Stomach (tissue), 8 donors: ENCODE measurements at regions not wholly inside any gene's neighbourhood (a gene's known extent, or its start where the extent isn't known, plus 50 kb on each side); places are given as distances from the start of the nearest gene placed in this dataset.

Experiments
- DNase-seq, 2 donors: peaks; one replicate each; pipeline versions ENCODE4 v3.0.0 to v3.0.0-alpha.2; 2013 to 2019
- H3K27ac ChIP-seq, 5 donors: fragments of 200-600 bp in 4 of 5; sonication (generic) in 4 of 5; one replicate each; pipeline ENCODE4 v1.5.1; 2013 to 2019; ENCODE audit warnings: mild to moderate bottlenecking in 1 of 5, moderate library complexity in 1 of 5
- H3K27me3 ChIP-seq, 3 donors: fragments of 200-600 bp; sonication (generic); one replicate each; pipeline ENCODE4 v1.5.1; 2017 to 2019; ENCODE audit warnings: mixed run types in 1 of 3
- H3K36me3 ChIP-seq, 4 donors: fragments of 200-600 bp; sonication (generic); 1 replicate in 3 of 4; 2 replicates in 1 of 4; pipeline ENCODE4 v1.5.1; 2016 to 2019
- H3K4me1 ChIP-seq, 4 donors: fragments of 200-600 bp; sonication (generic); one replicate each; pipeline ENCODE4 v1.5.1; 2016 to 2019
- H3K4me3 ChIP-seq, 4 donors: fragments of 200-600 bp; sonication (generic) in 3 of 4; one replicate each; pipeline ENCODE4 v1.5.1; 2016 to 2019; ENCODE audit warnings: mild to moderate bottlenecking in 1 of 4
- H3K9me3 ChIP-seq, 4 donors: fragments of 200-600 bp; sonication (generic); one replicate each; pipeline ENCODE4 v1.5.1; 2016 to 2019
- CTCF ChIP-seq, 7 experiments: fragments of 450-650 bp in 4 of 7; fragments of 200-600 bp in 3 of 7; sonication (generic) in 3 of 7; IDR thresholded peaks; one replicate each; pipeline ENCODE4 v1.5.1; 2016 to 2019; ENCODE audit warnings: antibody characterized with exemption in 7 of 7, control low read depth in 2 of 7, mild to moderate bottlenecking in 1 of 7
- EP300 ChIP-seq: sonication (generic); formaldehyde crosslinking; IDR thresholded peaks from one replicate; pipeline ENCODE4 v1.6.1; 2017; ENCODE audit warnings: antibody characterized with exemption
- POLR2A ChIP-seq, 4 donors: fragments of 450-650 bp; IDR thresholded peaks; one replicate each; pipeline ENCODE4 v1.6.1; 2016; ENCODE audit warnings: antibody characterized with exemption in 4 of 4, control low read depth in 2 of 4, mild to moderate bottlenecking in 1 of 4, moderate library complexity in 1 of 4
- POLR2AphosphoS5 ChIP-seq, 3 donors: sonication (generic); formaldehyde crosslinking; IDR thresholded peaks; one replicate each; pipeline ENCODE4 v1.6.1; 2016; ENCODE audit warnings: antibody characterized with exemption in 3 of 3
- WGBS, 5 donors: extraction: QIAGEN DNeasy Blood & Tissue Kit in 3 of 5; methylation state at CpG; one replicate each; pipeline versions ENCODE4 v1.1.5 to v1.1.7; 2013 to 2018; 5-methylcytosine and 5-hydroxymethylcytosine counted together
- intact Hi-C: fragments of 100-400 bp; cut with DNase I; formaldehyde crosslinking; loops from one replicate; pipeline ENCODE4 v1.15.1; 2023; ENCODE audit warnings: low total_unique reads
- donor health status: healthy with polysubstance abuse.
- donor health status: Bipolar disorder and iron deficiency.
- donor health status: healthy.

GRCh38 chr11:116281173-116282160, 491.3 kb downstream of the BUD13 start:
- no peak for DNase-seq
- Histone ChIP-seq H3K9me3 (no peaks in the 10 kb centered on the region), H3K27me3 (peaks cover 0 to 8% (median 6%) of the 10 kb centered on the region in 3 donors), H3K36me3 (no peaks in the 10 kb centered on the region), H3K27ac (no peak overlapping the region), H3K4me3 (no peak overlapping the region), H3K4me1 (peaks cover 2 to 5% (median 4%) of the 10 kb centered on the region in 4 donors)
- WGBS, 5 donors, result 76 to 82% (median 80%) methylated on average over 13 of the region's 13 CpGs
- TF ChIP-seq POLR2AphosphoS5 (IDR thresholded peaks at IDR 0.05), result no peak
- TF ChIP-seq POLR2A (IDR thresholded peaks at IDR 0.05), result no peak
- no peak for TF ChIP-seq EP300
- TF ChIP-seq CTCF (IDR thresholded peaks at IDR 0.05), result no peak
- intact Hi-C loops, result no loop called here

DNA sequence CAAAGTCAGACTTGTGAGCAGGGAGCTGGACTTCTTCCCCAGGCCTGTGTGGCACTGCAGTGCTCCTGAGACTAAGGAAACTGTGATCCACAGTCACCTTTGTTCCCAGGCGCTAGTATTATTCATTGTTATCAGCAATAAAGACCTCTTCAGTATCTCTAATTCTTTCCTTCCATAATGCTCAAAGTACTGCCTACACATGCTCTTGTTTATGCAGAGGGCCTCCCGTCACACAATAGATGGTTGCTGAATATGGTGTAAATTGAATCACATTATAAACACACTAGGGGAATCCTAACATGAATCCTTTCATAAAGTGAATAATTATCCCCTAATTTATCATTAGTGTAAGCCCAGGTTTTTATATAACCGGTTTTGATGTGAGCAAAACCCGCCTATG, 493.3 kb downstream of the BUD13 start:
- no peak for DNase-seq
- TF ChIP-seq POLR2AphosphoS5 (IDR thresholded peaks at IDR 0.05), result no peak
- TF ChIP-seq POLR2A (IDR thresholded peaks at IDR 0.05), result no peak
- TF ChIP-seq EP300, result no peak
- no peak for TF ChIP-seq CTCF (IDR thresholded peaks at IDR 0.05)
- Histone ChIP-seq H3K27ac (no peak overlapping the region), H3K27me3 (peaks cover 0 to 20% (median 11%) of the 10 kb centered on the region in 3 donors), H3K4me1 (peaks cover 6 to 8% (median 7%) of the 10 kb centered on the region in 4 donors), H3K36me3 (no peaks in the 10 kb centered on the region), H3K4me3 (no peak overlapping the region), H3K9me3 (no peaks in the 10 kb centered on the region)
- intact Hi-C loops, result loop anchor here (10.0 kb wide), 1 partner anchor 955 kb away; no protein-coding TSS in a partner anchor
- WGBS, 5 donors, result 53 to 87% (median 57%) methylated on average over 4 of the region's 4 CpGs

DNA sequence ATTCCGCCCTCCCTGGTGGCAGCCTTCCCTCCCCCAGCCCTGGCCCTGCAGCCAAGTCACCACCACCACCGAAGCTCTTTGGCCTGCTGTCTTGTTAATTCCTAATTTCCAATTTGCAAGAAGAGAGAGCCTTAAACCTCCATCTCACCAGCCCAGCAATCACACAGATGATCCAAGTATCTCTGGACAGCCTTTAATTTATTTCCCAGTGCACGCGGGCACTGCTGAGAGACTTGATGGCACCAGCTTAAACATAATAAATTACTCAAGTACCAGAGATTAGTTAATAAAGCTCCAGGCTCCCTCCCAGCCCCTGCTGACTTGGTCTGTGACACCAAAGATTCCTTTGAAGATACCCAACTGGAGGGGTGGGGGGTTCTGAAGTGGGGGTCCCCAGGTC, 494.7 kb downstream of the BUD13 start:
- H3K4me3 ChIP-seq, result no peak overlapping the region
- DNase-seq, result no peak
- no peak for TF ChIP-seq POLR2AphosphoS5 (IDR thresholded peaks at IDR 0.05)
- TF ChIP-seq EP300, result no peak
- no peak for TF ChIP-seq POLR2A (IDR thresholded peaks at IDR 0.05)
- no peak for TF ChIP-seq CTCF (IDR thresholded peaks at IDR 0.05)
- H3K27me3 ChIP-seq, result peaks cover 0 to 29% (median 11%) of the 10 kb centered on the region in 3 donors
- intact Hi-C loops, result loop anchor here (10.0 kb wide), 1 partner anchor 953 kb away; no protein-coding TSS in a partner anchor
- peaks cover 6 to 8% (median 7%) of the 10 kb centered on the region in 4 donors for H3K4me1 ChIP-seq
- H3K9me3 ChIP-seq, result no peaks in the 10 kb centered on the region
- 84 to 95% (median 88%) methylated on average over 4 of the region's 4 CpGs for WGBS, 5 donors
- no peak overlapping the region for H3K27ac ChIP-seq
- no peaks in the 10 kb centered on the region for H3K36me3 ChIP-seq

GRCh38 chr11:116276051-116277044, 496.4 kb downstream of the BUD13 start:
- Histone ChIP-seq H3K27me3 (peaks cover 0 to 35% (median 11%) of the 10 kb centered on the region in 3 donors), H3K36me3 (no peaks in the 10 kb centered on the region), H3K4me3 (peak overlapping the region in 3 of 4 donors; percentile 22 to 29 (median 24)), H3K27ac (no peak overlapping the region), H3K9me3 (no peaks in the 10 kb centered on the region), H3K4me1 (peaks cover 6 to 8% (median 7%) of the 10 kb centered on the region in 4 donors)
- intact Hi-C loops, result loop anchor here (10.0 kb wide), 1 partner anchor 952 kb away; no protein-coding TSS in a partner anchor
- WGBS, 5 donors, result 35 to 55% (median 40%) methylated on average over 25 to 40 of the region's 40 CpGs
- TF ChIP-seq EP300, result no peak
- TF ChIP-seq CTCF (IDR thresholded peaks at IDR 0.05), result peak in 5 of 7 experiments; percentile 80 to 98 (median 92)
- no peak for TF ChIP-seq POLR2A (IDR thresholded peaks at IDR 0.05)
- no peak for TF ChIP-seq POLR2AphosphoS5 (IDR thresholded peaks at IDR 0.05)
- peak; percentile 82 to 87 for DNase-seq
